ENCODE measurements at regions not wholly inside any gene's neighbourhood (a gene's known extent, or its start where the extent isn't known, plus 50 kb on each side); places are given as distances from the start of the nearest gene placed in this dataset.

DNA sequence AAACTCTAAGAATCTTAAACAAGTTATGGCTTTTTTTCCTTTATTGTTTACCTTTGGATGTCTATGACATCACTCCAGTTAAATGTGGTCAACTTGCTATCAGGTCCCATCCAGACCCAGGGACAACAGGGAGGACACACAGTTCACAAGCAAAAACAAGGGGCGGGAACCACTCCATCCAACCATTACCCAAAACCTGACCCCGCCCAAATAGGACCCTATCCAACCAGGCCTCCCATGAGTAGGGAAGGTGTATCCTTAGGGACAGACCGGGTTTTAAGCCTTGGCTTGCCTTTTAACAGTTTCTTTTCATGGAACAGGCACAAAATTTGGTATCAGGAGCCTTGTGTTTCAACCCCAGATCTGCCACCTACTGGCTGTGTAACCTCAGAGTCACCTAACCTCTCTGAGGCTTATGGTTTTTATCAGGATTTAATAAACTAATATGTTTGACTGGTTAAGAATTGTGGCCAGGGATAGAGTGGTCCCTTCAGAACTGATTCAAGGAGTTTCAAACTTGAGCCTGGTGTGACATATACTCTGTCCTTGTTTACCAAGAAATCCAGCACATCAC is 127.7 kb upstream of the RAD23B start:
- no peaks in the 10 kb centered on the region for H3K36me3 ChIP-seq
- TF ChIP-seq CTCF (IDR thresholded peaks at IDR 0.05 in 4 of 5, conservative IDR thresholded peaks at IDR 0.05 in 1 of 5) (no peak), POLR2A (IDR thresholded peaks at IDR 0.05) (no peak)
- ATAC-seq (no peak), DNase-seq (no peak)
- H3K27ac ChIP-seq = no peak overlapping the region
- intact Hi-C loops (cut with DNase I; ENCODE audit: low total_unique reads) = no loop called here
- in situ Hi-C loops (cut with MboI; ENCODE audit: low sequenced_read_pairs in 4 of 4) = loop anchor here in 1 of 4 donors (25.0 kb wide), 1 partner anchor 518 kb away; no protein-coding TSS in a partner anchor
- no peaks in the 10 kb centered on the region for H3K9me3 ChIP-seq
- no peak overlapping the region for H3K4me3 ChIP-seq
- no peaks in the 10 kb centered on the region for H3K27me3 ChIP-seq
- no peaks in the 10 kb centered on the region for H3K4me1 ChIP-seq

DNA sequence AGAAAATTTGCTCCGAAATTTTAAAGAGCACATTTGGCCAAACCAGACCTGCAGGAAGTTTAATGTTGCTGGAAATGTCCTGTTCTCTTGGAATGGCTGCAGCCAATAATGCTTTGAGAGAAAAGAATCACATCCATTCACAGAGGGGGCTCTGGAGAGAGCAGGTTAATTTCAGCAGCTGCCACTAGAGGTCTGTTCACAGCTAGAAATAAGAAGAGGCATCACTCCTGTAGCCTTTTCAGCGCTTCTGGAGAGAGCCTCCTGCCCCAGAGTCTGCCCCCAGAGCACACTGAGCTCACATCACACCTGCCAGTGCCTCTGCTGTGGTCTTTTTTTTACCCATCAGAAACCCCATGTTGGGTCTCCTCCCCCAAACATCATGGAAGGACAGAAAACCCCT is 124.8 kb upstream of the RAD23B start:
- H3K36me3 ChIP-seq = no peaks in the 10 kb centered on the region
- DNase-seq = no peak
- H3K4me1 ChIP-seq = no peaks in the 10 kb centered on the region
- no peaks in the 10 kb centered on the region for H3K9me3 ChIP-seq
- in situ Hi-C loops (cut with MboI; ENCODE audit: low sequenced_read_pairs in 4 of 4) = loop anchor here in 1 of 4 donors (25.0 kb wide), 1 partner anchor 521 kb away; no protein-coding TSS in a partner anchor
- TF ChIP-seq CTCF (IDR thresholded peaks at IDR 0.05 in 4 of 5, conservative IDR thresholded peaks at IDR 0.05 in 1 of 5) = peak in 3 of 5 experiments; percentile 24 to 38 (median 29)
- TF ChIP-seq POLR2A (IDR thresholded peaks at IDR 0.05) = no peak
- peak in 1 of 2 donors; percentile 58 for ATAC-seq
- intact Hi-C loops (cut with DNase I; ENCODE audit: low total_unique reads) = no loop called here
- H3K27me3 ChIP-seq = no peaks in the 10 kb centered on the region
- no peak overlapping the region for H3K27ac ChIP-seq
- H3K4me3 ChIP-seq = no peak overlapping the region

DNA sequence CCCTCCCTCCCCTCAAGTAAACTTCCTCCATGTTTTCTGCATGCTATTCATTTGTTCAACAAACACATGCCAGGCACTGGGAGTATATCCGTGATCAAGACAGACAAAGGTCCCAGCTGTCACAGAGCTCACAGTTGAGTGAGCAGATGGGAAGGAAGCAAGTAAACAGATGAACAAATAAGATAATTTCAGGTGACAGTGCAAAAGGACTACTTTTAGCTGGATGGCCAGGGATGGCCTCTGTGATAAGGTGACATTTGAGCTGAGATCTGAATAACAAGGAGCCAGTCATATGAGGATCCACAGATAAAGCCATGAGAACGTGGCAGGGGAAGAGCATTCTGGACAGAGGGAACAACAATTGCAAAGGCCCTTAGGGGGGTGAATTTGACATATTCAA is 121.7 kb upstream of the RAD23B start:
- no peak overlapping the region for H3K4me3 ChIP-seq
- H3K9me3 ChIP-seq = no peaks in the 10 kb centered on the region
- no peaks in the 10 kb centered on the region for H3K36me3 ChIP-seq
- H3K27me3 ChIP-seq = no peaks in the 10 kb centered on the region
- no peak for TF ChIP-seq CTCF (IDR thresholded peaks at IDR 0.05 in 4 of 5, conservative IDR thresholded peaks at IDR 0.05 in 1 of 5)
- TF ChIP-seq POLR2A (IDR thresholded peaks at IDR 0.05) = no peak
- ATAC-seq (no peak), DNase-seq (no peak)
- H3K27ac ChIP-seq = no peak overlapping the region
- in situ Hi-C loops (cut with MboI; ENCODE audit: low sequenced_read_pairs in 4 of 4) = loop anchor here in 1 of 4 donors (25.0 kb wide), 1 partner anchor 524 kb away; no protein-coding TSS in a partner anchor
- intact Hi-C loops (cut with DNase I; ENCODE audit: low total_unique reads) = no loop called here
- H3K4me1 ChIP-seq = no peaks in the 10 kb centered on the region

GRCh38 chr9:107163370-107163769 is 119.7 kb upstream of the RAD23B start:
- Histone ChIP-seq H3K27me3 (no peaks in the 10 kb centered on the region), H3K4me3 (no peak overlapping the region), H3K27ac (no peak overlapping the region), H3K4me1 (no peaks in the 10 kb centered on the region), H3K36me3 (no peaks in the 10 kb centered on the region), H3K9me3 (no peaks in the 10 kb centered on the region)
- TF ChIP-seq CTCF (IDR thresholded peaks at IDR 0.05 in 4 of 5, conservative IDR thresholded peaks at IDR 0.05 in 1 of 5) (no peak), POLR2A (IDR thresholded peaks at IDR 0.05) (no peak)
- DNase-seq = no peak
- in situ Hi-C loops (cut with MboI; ENCODE audit: low sequenced_read_pairs in 4 of 4) (loop anchor here in 1 of 4 donors (25.0 kb wide), 1 partner anchor 526 kb away; no protein-coding TSS in a partner anchor), intact Hi-C loops (cut with DNase I; ENCODE audit: low total_unique reads) (no loop called here)
- ATAC-seq = no peak
